ENCODE measurements at regions not wholly inside any gene's neighbourhood (a gene's known extent, or its start where the extent isn't known, plus 50 kb on each side); places are given as distances from the start of the nearest gene placed in this dataset.

- no peak for TF ChIP-seq POLR2A (IDR thresholded peaks at IDR 0.05)
- no peak for TF ChIP-seq CTCF (IDR thresholded peaks at IDR 0.05)
Measured at GRCh38 chr2:139155991-139156390, 375.8 kb upstream of the NXPH2 start.

Measured in vagina (tissue), 2 donors.